DND-41 (cell line): ENCODE measurements at regions not wholly inside any gene's neighbourhood (a gene's known extent, or its start where the extent isn't known, plus 50 kb on each side); places are given as distances from the start of the nearest gene placed in this dataset.

Experiments
- ATAC-seq: fragments of 200-7000 bp; cut with Tn5 transposase; 3 replicates; pipeline ENCODE4 v1.9.1; 2021; ENCODE audit warnings: low read depth; ENCODE audit not compliant: insufficient read depth
- DNase-seq: peaks from one replicate; pipeline ENCODE4 v3.0.0-alpha.2; 2020
- H2AFZ ChIP-seq: 2 replicates; pipeline ENCODE4 v1.6.0; 2012; ENCODE audit warnings: low read depth, low read length
- H3K27ac ChIP-seq: 2 replicates; pipeline ENCODE4 v1.5.1; 2012; ENCODE audit warnings: low read length, inconsistent platforms
- H3K27me3 ChIP-seq: fragments of 200-600 bp; sonication (generic); 2 replicates; pipeline ENCODE4 v1.6.0; 2012; ENCODE audit warnings: low read length, mild to moderate bottlenecking, inconsistent platforms; ENCODE audit not compliant: insufficient read depth, poor library complexity
- H3K36me3 ChIP-seq: 2 replicates; pipeline ENCODE4 v1.5.1; 2012; ENCODE audit warnings: low read length, inconsistent platforms; ENCODE audit not compliant: insufficient read depth
- H3K4me1 ChIP-seq: 2 replicates; pipeline ENCODE4 v1.5.1; 2012; ENCODE audit warnings: mild to moderate bottlenecking, low read length; ENCODE audit not compliant: insufficient read depth
- H3K4me2 ChIP-seq: 2 replicates; pipeline ENCODE4 v1.6.0; 2012; ENCODE audit warnings: mild to moderate bottlenecking, moderate library complexity, low read length, inconsistent platforms; ENCODE audit not compliant: insufficient read depth
- H3K4me3 ChIP-seq, 2 experiments: fragments of 200-600 bp in 1 of 2; shearing (Covaris generic) in 1 of 2; 2 replicates each; pipeline ENCODE4 v1.5.1; 2012 to 2016; ENCODE audit warnings: inconsistent platforms in 2 of 2, low read length in 2 of 2, mild to moderate bottlenecking in 2 of 2, low read depth in 1 of 2, moderate library complexity in 1 of 2
- H3K79me2 ChIP-seq: 2 replicates; pipeline ENCODE4 v1.6.0; 2012; ENCODE audit warnings: low read length, inconsistent platforms; ENCODE audit not compliant: insufficient read depth
- H3K9ac ChIP-seq: 2 replicates; pipeline ENCODE4 v1.6.0; 2012; ENCODE audit warnings: low read depth, mild to moderate bottlenecking, inconsistent platforms, low read length, moderate library complexity
- H3K9me3 ChIP-seq: 2 replicates; pipeline ENCODE4 v1.5.1; 2012; ENCODE audit warnings: low read length, moderate library complexity, mild to moderate bottlenecking, inconsistent platforms; ENCODE audit not compliant: insufficient read depth, severe bottlenecking
- H4K20me1 ChIP-seq: 2 replicates; pipeline ENCODE4 v1.6.0; 2012; ENCODE audit warnings: low read length; ENCODE audit not compliant: insufficient read depth
- CTCF ChIP-seq: IDR thresholded peaks from 2 replicates; pipeline ENCODE4 v1.5.1; 2012; ENCODE audit warnings: borderline replicate concordance, low read length, moderate library complexity, mild to moderate bottlenecking; ENCODE audit not compliant: poor library complexity, severe bottlenecking; ENCODE audit errors: extremely low read depth
- EZH2 ChIP-seq: IDR thresholded peaks from 3 replicates; pipeline ENCODE4 v1.6.1; 2012; ENCODE audit warnings: borderline replicate concordance, low read depth, mild to moderate bottlenecking, moderate library complexity, low read length, inconsistent platforms; ENCODE audit not compliant: severe bottlenecking

GRCh38 chr11:79493555-79494171, 52.8 kb upstream of the TENM4 start:
- peaks cover 3% of the 10 kb centered on the region for H3K27me3 ChIP-seq
- no peaks in the 10 kb centered on the region for H3K4me1 ChIP-seq
- H3K36me3 ChIP-seq, result no peaks in the 10 kb centered on the region
- H4K20me1 ChIP-seq, result no peaks in the 10 kb centered on the region
- H3K9ac ChIP-seq, result no peak overlapping the region
- TF ChIP-seq EZH2 (no peak), CTCF (peak; percentile 87)
- no peak overlapping the region for H3K4me3 ChIP-seq
- H3K4me2 ChIP-seq, result no peak overlapping the region
- DNase-seq (peak; percentile 53), ATAC-seq (peak; percentile 61; the same call in 1 of the 3 replicates)
- H3K27ac ChIP-seq, result no peak overlapping the region
- no peaks in the 10 kb centered on the region for H3K79me2 ChIP-seq
- H3K9me3 ChIP-seq, result no peaks in the 10 kb centered on the region
- no peak overlapping the region for H2AFZ ChIP-seq

- Histone ChIP-seq H3K36me3 (no peaks in the 10 kb centered on the region), H3K9ac (no peak overlapping the region), H3K4me3 (no peak overlapping the region), H3K79me2 (no peaks in the 10 kb centered on the region), H3K27ac (no peak overlapping the region), H3K4me1 (no peaks in the 10 kb centered on the region), H2AFZ (no peak overlapping the region), H3K4me2 (no peak overlapping the region), H4K20me1 (no peaks in the 10 kb centered on the region), H3K27me3 (peaks cover 7% of the 10 kb centered on the region), H3K9me3 (no peaks in the 10 kb centered on the region)
- DNase-seq (no peak), ATAC-seq (no peak)
- no peak for TF ChIP-seq EZH2
- TF ChIP-seq CTCF, result no peak
Observed at GRCh38 chr11:79492008-79492407, 51.2 kb upstream of the TENM4 start.
